ENCODE measurements at regions not wholly inside any gene's neighbourhood (a gene's known extent, or its start where the extent isn't known, plus 50 kb on each side); places are given as distances from the start of the nearest gene placed in this dataset.

DNA sequence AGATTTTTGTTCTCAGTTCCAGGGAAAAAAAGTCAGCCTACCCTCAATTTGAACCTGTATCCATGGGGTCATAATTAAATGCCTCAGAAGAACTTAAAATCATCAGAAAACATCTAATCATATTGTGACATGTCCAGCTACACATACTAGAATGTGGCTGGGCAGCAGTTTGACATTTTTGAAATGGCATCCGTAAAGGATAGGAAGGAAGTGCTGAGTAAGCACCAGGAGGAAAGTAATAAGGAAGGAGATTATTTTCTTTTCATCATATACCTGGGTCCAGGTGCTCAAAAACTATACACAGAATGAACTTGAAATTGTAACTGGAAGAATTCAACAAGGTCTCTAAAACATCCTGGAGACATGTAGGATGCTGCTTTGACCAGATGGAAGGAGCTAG lies 116.9 kb upstream of the RAI14 start:
- no peak for DNase-seq
- H3K9me3 Mint-ChIP-seq, result peaks cover 27% of the 10 kb centered on the region
- TF ChIP-seq, protein P1, sequence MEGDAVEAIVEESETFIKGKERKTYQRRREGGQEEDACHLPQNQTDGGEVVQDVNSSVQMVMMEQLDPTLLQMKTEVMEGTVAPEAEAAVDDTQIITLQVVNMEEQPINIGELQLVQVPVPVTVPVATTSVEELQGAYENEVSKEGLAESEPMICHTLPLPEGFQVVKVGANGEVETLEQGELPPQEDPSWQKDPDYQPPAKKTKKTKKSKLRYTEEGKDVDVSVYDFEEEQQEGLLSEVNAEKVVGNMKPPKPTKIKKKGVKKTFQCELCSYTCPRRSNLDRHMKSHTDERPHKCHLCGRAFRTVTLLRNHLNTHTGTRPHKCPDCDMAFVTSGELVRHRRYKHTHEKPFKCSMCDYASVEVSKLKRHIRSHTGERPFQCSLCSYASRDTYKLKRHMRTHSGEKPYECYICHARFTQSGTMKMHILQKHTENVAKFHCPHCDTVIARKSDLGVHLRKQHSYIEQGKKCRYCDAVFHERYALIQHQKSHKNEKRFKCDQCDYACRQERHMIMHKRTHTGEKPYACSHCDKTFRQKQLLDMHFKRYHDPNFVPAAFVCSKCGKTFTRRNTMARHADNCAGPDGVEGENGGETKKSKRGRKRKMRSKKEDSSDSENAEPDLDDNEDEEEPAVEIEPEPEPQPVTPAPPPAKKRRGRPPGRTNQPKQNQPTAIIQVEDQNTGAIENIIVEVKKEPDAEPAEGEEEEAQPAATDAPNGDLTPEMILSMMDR (conservative IDR thresholded peaks at IDR 0.05), result no peak
- no peak overlapping the region for H3K27ac Mint-ChIP-seq
- H3K9me3 ChIP-seq (ENCODE audit: control insufficient read depth, low read length), result peaks cover 14% of the 10 kb centered on the region
- WGBS, 2 experiments (ENCODE audit: insufficient coverage in 1 of 2, insufficient read length in 1 of 2), result 100% methylated on average over 1 of the region's 1 CpG; no CpG with 5 or more reads in 1 of the 2 experiments
- H3K4me3 Mint-ChIP-seq, result no peak overlapping the region
- H3K9ac ChIP-seq (ENCODE audit: extremely low read depth, low read length, poor library complexity, severe bottlenecking), result no peak overlapping the region
- no peaks in the 10 kb centered on the region for H3K27me3 ChIP-seq (ENCODE audit: control insufficient read depth, insufficient read depth, low read length, poor library complexity, severe bottlenecking)
- H3K4me1 ChIP-seq (ENCODE audit: control insufficient read depth, insufficient read depth, low read length), result no peaks in the 10 kb centered on the region
- H3K36me3 Mint-ChIP-seq (ENCODE audit: low read depth), result peaks cover 2% of the 10 kb centered on the region
- H3K36me3 ChIP-seq (ENCODE audit: control insufficient read depth, insufficient read depth, low read length), result no peaks in the 10 kb centered on the region
- no peak overlapping the region for H3K27ac ChIP-seq (ENCODE audit: low read depth, low read length)
- peaks cover 2% of the 10 kb centered on the region for H3K4me1 Mint-ChIP-seq
- H3K4me3 ChIP-seq (ENCODE audit: low read length), result no peak overlapping the region
- H3K27me3 Mint-ChIP-seq (ENCODE audit: insufficient read depth), result no peaks in the 10 kb centered on the region

GRCh38 chr5:34541067-34541466 lies 115.1 kb upstream of the RAI14 start:
- H3K4me3 Mint-ChIP-seq, result no peak overlapping the region
- no peaks in the 10 kb centered on the region for H3K27me3 ChIP-seq (ENCODE audit: control insufficient read depth, insufficient read depth, low read length, poor library complexity, severe bottlenecking)
- no peaks in the 10 kb centered on the region for H3K4me1 ChIP-seq (ENCODE audit: control insufficient read depth, insufficient read depth, low read length)
- DNase-seq, result no peak
- H3K36me3 ChIP-seq (ENCODE audit: control insufficient read depth, insufficient read depth, low read length), result no peaks in the 10 kb centered on the region
- H3K9ac ChIP-seq (ENCODE audit: extremely low read depth, low read length, poor library complexity, severe bottlenecking), result no peak overlapping the region
- no peak overlapping the region for H3K4me3 ChIP-seq (ENCODE audit: low read length)
- no peaks in the 10 kb centered on the region for H3K27me3 Mint-ChIP-seq (ENCODE audit: insufficient read depth)
- 94% methylated on average over 4 of the region's 4 CpGs; no CpG with 5 or more reads in 1 of the 2 experiments for WGBS, 2 experiments (ENCODE audit: insufficient coverage in 1 of 2, insufficient read length in 1 of 2)
- peaks cover 8% of the 10 kb centered on the region for H3K36me3 Mint-ChIP-seq (ENCODE audit: low read depth)
- no peak overlapping the region for H3K27ac ChIP-seq (ENCODE audit: low read depth, low read length)
- TF ChIP-seq, protein P1 (conservative IDR thresholded peaks at IDR 0.05), result no peak
- peaks cover 33% of the 10 kb centered on the region for H3K9me3 ChIP-seq (ENCODE audit: control insufficient read depth, low read length)
- H3K4me1 Mint-ChIP-seq, result peaks cover 2% of the 10 kb centered on the region
- peaks cover 46% of the 10 kb centered on the region for H3K9me3 Mint-ChIP-seq
- H3K27ac Mint-ChIP-seq, result no peak overlapping the region

DNA sequence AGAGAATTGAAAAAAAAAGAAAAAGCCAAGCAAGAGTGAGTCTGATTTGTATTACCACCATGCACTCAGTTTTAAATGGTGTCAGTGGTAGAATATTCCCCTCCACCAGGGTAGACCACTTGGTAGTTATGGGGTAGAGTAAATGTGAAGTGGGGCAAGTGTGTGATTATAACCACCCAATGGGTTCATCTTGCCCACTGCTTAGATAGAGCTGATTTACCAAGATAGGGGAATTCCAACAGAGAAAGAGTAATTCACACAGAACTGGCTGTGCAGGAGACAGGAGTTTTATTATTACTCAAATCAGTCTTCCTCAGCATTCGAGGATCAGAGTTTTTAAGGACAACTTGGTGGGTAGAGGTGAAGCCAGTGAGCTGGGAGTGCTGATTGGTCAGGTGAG lies 113.3 kb upstream of the RAI14 start:
- no peaks in the 10 kb centered on the region for H3K4me1 ChIP-seq (ENCODE audit: control insufficient read depth, insufficient read depth, low read length)
- H3K9me3 Mint-ChIP-seq, result peaks cover 60% of the 10 kb centered on the region
- H3K27me3 ChIP-seq (ENCODE audit: control insufficient read depth, insufficient read depth, low read length, poor library complexity, severe bottlenecking), result no peaks in the 10 kb centered on the region
- no peak overlapping the region for H3K4me3 ChIP-seq (ENCODE audit: low read length)
- no peaks in the 10 kb centered on the region for H3K27me3 Mint-ChIP-seq (ENCODE audit: insufficient read depth)
- no peak overlapping the region for H3K9ac ChIP-seq (ENCODE audit: extremely low read depth, low read length, poor library complexity, severe bottlenecking)
- no peak overlapping the region for H3K27ac Mint-ChIP-seq
- peaks cover 2% of the 10 kb centered on the region for H3K4me1 Mint-ChIP-seq
- no peak for DNase-seq
- TF ChIP-seq, protein P1 (conservative IDR thresholded peaks at IDR 0.05), result no peak
- H3K9me3 ChIP-seq (ENCODE audit: control insufficient read depth, low read length), result peaks cover 48% of the 10 kb centered on the region
- peaks cover 11% of the 10 kb centered on the region for H3K36me3 Mint-ChIP-seq (ENCODE audit: low read depth)
- H3K27ac ChIP-seq (ENCODE audit: low read depth, low read length), result no peak overlapping the region
- H3K4me3 Mint-ChIP-seq, result no peak overlapping the region
- no peaks in the 10 kb centered on the region for H3K36me3 ChIP-seq (ENCODE audit: control insufficient read depth, insufficient read depth, low read length)
- WGBS, 2 experiments (ENCODE audit: insufficient coverage in 1 of 2, insufficient read length in 1 of 2), result 94% methylated on average over 1 of the region's 1 CpG; no CpG with 5 or more reads in 1 of the 2 experiments

Data from endodermal cell (in vitro differentiated cells).